Myocyte (in vitro differentiated cells): ENCODE measurements at regions not wholly inside any gene's neighbourhood (a gene's known extent, or its start where the extent isn't known, plus 50 kb on each side); places are given as distances from the start of the nearest gene placed in this dataset.

Experiments
- DNase-seq: peaks from one replicate; pipeline ENCODE4 v3.0.0-alpha.2; 2012; ENCODE audit warnings: low read depth

DNA sequence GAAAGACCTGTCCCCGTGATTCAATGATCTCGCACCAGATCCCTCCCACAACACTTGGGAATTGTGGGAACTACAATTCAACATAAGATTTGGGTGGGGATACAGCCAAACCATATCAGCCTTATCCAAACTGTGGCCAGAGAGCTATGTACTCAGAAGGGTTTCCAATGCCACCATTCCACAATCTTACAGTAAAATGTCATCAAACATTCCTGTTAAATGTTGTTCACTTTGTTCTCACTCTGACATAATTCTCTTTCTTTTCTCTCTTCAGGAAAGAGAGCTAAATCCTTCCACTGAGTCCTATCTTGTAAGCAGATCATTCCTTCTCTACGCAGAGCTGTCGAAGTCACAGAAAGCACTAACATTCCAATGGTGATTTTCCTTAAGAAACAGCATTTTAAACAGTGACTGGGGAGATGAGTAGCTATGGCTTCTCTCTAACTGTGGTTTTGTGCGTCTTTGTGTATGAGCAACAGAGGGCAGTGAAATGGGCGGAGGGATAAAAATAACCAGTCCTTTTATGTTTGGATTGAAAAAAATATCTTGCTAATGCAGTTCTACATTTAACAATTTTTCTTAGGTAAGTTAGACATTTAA is 684.7 kb downstream of the EPHA4 start:
- DNase-seq, result no peak

DNA sequence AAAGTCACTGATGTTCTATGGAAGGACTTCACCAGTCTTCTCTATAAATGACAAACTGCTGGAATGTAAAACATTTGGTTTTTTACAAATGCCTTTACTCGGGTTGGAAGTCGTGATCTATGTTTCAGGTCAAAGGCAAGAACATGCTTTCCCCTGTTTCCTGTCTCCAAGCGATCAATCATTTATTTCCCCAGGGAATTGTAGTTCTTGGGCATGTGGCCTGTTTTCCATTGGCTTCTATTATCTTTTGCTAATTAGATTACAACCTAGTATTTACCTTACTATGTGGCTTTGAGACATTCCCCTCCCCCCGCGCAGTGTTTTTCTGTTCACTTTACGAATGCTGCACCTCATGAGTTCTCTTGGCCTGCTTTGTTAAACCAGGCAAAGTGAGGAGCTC is 684.2 kb downstream of the EPHA4 start:
- no peak for DNase-seq

DNA sequence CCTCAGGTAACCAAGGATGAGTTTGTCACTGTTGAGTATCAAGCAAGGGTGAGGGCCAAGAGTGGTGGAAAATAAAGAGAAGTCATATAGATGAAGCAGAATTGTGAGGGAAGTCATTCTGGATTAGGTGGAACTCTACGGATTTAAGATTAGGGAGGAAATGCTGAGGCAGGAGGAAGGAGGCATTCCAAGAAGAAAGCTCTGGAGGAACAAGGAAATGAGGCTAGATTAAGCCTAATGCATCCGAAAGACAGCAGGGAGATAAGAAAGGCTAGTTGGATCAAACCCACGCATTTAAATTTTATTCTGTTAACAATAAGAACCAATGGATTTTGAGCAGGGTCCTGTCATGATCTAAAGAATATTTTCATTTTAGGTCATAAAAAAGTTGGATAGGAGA is 681.2 kb downstream of the EPHA4 start:
- no peak for DNase-seq

DNA sequence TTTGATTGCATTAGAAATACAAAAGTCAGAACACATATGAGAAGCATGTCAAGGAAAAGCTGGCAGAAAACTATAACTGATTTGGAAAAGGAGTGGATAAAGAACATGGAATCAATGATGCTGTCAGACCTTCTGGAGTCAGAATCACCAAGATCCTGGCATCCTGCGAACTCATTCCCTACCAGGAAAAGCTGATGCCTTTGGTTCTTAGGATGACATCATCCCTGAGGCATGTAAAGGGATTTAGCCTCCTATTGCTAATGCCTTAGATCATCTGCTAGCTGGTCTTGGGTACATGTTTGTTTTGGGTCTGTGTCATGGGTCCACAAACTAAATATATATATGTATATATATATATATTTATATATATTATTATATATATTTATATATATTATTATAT is 680.7 kb downstream of the EPHA4 start:
- DNase-seq, result peak; percentile 69

DNA sequence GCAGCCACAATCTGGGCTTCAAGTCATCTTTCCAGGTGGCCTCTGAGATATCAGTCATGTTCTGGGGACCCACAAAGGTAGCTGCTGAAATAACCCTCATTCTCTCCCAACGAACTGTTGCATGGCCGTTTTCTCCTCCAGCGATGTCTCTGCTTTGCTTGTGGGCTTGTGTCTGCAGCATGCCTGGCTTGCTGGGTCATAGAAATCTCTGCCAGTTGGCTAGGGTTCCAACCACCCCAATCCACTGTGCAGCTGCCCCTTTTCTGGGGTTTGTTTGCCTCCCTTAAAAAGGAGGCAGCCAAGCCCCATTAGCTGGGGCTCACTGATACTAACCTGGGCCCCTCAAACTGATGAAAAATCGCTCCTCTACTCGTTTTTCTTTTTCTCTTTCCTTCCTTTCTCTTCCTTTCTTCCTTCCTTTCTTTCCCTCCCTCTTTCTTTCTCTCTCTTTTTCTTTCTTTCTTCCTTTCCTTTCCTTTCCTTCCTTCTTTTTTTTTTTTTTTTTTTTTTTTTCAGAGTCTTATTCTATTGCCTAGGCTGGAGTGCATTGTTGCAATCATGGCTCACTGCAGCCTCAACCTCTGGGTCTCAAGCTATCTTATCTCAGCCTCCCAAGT is 680.0 kb downstream of the EPHA4 start:
- peak; percentile 14 for DNase-seq

DNA sequence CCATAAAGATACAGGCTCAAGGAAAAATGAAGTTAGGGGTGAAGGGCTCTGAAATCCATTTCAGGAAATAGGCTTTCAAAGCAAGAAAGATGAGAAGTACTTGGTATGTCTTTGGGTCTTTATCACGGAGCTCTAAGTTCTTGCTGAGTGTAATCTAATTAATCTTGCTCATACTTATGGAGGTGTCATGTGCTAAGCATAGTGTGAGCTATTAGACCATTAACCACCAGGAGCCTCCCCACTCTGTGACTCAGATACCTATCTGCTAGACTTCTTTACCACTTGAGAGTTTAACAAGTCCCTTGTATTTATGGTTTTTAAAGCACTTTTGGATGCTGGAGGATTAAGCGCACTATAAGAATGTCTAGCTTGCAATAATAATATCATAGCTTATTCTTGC is 678.7 kb downstream of the EPHA4 start:
- no peak for DNase-seq

DNA sequence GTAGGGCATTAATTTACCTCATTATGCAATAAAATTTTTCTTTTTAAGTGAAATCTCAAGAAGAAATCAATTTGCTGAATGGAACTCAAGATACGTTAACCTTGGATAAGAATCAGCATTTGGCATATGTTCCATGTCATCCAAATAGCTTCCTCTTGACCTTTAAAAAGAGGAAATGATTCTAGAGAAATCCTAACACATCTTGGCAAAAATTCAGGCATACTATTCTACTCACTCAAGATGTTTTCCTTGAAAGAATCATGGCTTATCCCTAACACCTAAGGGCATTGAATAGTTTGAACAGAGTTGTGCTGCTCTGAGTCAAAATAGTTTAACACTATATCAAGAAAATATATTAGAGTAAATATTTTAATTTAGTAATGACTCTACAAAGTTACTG is 678.0 kb downstream of the EPHA4 start:
- DNase-seq, result no peak

DNA sequence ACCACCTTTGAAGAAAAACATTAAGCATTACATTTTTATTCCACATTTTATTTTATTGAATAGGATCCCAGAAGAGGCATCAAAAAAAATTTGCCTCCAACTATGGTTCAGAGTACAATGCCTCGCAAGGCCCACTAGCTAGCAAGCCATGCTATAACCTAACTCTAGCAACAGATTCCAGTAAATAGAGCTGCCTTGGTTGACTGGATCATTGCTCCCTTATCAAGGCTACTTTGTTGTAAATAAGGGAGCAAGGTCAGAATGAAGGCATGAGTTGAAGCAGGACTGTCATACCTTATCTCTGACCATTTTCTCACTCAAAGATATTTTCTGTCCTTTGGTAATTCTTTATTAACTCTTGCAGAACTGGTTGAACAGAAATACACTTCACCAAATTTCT is 672.6 kb downstream of the EPHA4 start:
- DNase-seq, result no peak

DNA sequence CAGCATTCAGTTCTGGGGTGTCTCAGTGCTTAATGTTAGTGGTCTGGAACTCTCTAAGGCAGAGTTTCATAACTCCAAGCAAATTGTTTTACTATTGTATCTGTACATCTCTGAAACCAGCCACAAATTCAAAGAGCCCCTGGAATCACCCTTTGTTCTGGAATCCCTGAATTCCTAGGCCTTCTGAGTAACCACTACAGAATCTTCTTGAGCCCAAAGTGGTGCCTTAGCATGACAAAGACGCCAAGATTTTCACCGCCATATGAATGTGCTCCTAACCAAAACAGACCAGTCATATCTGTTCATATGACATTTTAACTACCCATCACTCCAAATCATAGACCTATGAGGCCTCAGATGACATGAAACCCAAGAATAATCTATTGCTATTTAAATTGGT is 668.1 kb downstream of the EPHA4 start:
- DNase-seq, result no peak

DNA sequence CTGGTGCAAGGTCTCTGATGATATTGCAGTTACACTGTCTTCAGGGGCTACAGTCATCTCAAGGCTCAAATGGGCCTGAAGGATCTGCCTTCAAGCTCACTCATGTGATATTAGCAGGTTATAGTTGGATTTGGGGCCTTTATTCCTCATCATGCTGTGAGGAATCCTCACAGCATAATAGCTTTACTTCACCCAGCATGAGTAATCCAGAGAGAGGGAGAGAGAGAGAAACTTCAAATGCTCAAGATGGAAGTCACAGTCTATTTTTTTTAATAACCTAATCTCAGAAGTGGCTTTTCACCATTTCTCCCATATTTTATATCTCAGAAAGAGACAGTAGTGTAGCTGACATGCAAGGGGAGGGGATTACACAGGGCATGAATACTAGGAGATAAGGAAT is 658.7 kb downstream of the EPHA4 start:
- DNase-seq, result no peak

DNA sequence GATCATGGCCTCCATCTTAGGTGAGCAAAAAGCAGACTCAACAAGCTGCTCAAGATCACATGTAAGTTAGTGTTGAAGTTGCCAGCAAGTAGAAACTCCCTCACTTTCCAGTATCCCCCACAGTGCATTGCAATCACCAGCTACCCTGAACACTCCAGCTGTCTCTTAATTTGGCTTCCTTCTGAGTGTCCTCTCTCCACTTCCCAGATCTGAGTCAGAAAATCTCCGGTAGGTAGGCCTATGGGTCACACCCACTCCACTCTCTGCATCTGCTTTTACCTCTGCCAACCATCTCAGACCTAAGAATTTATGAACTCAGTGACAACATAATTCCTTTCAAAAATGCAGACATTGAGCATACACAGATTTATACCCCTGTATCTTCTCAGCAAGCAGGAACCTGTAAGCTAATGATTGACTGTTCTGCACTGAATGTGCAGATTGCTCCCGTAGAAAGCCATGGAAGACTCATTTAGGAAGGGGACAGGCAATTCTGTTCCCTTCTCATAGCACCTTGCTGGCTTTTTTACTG is 656.9 kb downstream of the EPHA4 start:
- peak; percentile 6 for DNase-seq

DNA sequence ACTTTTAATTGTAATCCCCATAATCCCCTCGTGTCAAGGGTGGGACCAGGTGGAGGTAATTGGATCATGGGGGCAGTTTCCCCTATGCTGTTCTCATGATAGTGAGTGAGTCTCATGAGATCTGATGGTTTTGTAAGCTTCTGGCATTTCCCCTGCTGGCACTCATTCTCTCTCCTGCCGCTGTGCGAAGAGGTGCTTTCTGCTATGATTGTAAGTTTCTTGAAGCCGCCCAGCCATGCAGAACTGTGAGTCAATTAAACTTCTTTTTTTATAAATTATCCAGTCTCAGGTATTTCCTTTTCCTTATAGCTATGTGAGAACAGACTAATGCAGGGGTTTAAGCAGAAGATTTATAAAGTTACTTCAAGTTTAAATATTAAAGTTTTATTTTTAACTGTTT is 655.2 kb downstream of the EPHA4 start:
- no peak for DNase-seq

DNA sequence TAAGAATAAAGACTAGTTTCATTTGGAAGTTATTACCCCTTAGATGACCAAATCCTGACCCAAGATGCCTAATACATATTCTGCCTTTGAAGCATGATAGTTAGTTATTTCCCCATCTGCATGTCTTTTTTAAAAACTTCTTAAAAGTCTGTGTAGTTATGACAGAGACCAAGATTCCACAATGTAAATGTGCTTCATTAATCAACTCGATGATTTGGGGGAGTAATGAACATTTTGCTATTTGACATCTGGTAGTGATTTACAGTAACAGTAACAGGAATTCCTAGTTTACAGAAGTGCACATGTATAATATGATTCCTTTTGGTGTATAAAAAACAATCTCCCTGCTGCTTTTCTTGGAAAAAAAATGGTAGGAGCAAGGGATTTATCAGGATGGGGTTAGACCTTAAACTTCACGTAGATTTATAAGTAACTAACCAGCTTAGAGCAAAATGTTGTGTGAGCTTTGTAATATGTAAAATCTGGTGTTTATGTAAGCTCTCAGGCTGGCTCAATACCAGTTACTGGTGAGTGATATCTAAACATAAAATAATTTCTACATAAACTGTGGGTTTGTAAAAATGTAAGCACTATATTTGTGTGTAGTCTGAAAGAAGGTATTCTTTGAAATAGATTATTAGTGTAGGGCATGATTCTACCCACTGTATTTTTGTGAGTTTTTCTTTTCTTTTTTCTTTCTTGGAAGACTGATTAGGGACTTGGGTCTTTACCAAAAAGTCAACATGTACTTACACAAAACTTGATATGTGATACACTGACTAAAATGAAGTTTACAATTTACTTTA is 641.6 kb downstream of the EPHA4 start:
- no peak for DNase-seq

DNA sequence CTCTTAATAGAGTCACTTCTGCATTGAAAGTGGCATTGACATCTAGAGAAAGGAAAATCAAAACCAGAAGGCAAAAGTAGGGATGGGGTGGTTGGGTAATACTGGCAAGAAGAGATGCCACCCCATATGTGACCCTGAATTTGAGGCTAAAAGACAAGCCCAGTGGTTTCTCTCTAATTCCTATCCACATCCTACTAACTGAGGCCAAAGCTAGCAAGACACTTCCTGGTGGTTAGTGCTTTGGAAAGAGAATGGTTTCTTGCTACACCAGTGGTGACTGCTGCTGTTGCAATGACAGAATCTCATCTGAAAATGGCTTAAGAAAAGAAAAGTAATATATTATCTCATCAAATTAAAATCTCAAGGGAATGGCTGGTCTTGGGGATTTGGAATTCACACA is 640.6 kb downstream of the EPHA4 start:
- no peak for DNase-seq

DNA sequence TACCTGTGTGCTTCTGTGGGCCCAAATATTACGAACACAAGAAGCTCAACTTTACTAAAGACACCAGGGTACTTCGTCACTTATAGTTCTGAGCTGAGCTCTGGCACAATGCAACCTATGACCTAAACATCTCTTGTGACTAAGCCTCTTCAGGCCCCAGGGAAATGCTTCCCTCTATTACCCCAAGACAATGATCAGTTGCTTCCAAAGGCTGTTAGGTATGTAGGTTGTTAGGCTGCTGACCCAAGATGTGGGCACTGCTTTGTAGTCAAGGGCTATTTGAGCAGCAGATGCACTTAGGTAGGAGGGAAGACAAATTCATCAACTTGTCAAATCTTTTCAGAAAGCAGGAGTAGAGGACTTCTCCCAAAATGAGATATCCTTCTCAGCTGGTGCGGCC is 640.1 kb downstream of the EPHA4 start:
- DNase-seq, result no peak

DNA sequence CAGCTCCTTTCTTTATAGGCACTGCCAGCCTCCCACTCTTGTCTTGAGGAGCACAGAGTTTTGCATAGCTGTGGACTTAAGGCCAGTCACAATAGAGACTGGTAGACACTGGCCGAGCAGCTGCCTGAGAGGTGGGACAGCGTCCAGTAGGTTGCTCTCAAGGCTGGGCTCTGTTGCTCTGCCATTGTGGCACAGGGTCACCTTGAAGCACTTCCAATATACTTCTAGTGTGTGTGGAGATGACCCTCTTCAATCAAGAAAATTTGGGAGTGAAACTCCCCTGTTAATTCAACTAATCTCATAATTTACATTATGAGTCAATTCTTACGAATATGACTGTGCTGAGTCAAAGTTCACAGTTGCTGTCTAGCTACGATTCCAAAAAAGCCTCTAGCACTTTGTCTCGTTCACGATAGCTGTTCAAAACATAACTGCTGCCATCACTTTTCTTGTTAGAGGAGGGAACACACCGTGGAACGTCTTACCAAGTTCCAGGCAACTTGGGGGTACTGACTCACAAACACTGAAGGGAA is 636.2 kb downstream of the EPHA4 start:
- DNase-seq, result no peak

DNA sequence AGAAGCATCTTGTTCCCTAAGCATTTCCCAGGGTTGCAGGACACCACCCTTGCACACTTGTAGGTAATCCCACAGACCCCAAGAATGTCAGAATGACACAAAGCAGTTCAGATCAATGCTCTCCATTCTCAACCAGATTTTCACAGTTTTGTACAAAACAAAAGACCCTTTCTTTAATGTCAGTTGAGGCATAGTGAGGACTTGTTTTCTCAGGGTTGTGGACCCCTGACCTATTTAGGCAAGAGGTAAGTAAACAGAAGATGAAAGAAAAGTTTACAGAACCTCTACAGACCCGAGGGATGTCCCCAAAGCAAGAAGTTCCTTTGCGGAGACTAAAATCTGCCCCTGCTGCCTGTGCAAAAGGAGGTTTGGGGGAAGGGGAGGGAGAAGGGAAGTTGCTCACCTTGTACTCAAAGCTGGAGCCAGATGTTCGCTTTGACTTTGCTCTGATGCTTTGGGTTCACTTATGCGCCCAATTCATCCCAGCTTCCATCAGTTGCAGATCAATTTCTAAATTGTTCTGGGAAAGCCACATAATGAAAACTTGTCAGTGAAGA is 635.4 kb downstream of the EPHA4 start:
- DNase-seq, result no peak

DNA sequence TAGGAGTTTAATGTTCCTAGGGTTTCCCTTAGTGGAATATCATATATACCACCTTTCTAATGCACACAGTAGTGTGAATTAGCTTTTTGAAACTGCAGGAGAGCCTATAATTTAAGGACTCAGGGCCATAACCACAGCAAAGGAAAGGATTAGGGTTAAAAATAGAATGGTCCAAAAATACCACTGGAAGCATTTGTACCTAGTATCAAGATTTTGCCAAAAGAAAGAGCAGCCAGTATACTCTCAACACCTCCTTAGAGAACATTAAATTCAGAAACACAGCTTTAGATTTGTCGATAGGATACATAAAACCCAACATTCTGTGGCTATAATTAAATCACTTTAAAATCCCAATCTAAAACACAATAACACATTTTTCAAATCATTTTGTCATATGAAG is 634.9 kb downstream of the EPHA4 start:
- DNase-seq, result no peak

DNA sequence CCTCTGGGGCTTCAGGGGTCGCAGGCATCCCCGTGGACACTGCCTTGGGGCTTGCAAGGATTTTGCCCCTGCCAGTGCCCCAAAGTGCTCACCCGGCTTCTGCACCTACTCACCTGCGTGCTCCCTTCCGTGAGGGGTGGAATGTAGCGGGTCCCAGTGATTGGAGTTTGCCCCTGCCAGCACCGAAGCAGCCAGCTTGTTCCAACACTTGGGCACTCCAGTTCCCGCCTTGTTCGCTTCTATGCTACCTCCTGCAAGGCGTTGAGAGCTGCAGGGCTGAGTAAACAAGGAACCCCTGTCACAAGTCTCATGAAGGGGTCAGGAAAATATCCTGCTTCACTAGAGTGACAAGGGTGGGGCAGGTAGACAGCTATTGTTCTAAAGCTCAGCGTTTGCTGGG is 631.5 kb downstream of the EPHA4 start:
- no peak for DNase-seq

DNA sequence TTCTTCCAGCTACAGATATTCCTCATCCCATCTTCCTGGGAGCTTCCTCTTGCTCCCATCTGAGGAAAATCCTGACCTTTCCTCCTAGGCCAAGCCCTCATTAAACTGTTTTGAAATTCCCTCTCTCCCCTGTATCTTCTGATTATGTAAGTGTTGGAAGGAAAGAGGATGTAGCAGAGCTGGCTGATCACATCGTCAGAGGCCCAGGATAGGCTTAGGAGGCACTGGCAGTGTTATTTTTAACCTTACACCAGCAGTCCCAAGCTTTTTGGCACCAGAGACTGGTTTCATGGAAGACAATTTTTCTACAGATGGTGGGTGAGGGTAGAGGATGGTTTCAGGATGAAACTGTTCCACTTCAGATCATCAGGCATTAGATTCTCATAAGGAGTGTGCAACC is 630.4 kb downstream of the EPHA4 start:
- DNase-seq, result no peak

DNA sequence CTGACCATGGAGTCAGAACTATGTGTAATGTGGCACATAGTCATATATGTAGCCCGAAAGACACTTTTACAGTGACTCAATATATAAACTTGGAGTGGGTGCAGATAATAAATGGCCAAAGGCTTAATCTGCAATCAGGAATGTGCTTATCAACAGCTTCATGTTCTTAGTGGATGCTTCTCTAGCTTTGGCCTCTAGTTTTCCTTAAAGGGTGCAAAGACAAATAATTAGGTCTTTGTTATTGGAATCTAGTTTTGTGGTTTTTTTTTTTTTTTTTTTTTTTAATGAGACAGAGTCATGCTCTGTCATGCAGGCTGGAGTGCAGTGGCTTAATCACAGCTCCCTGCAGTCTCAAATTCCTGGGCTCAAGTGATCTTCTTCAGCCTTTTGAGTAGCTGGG is 625.6 kb downstream of the EPHA4 start:
- no peak for DNase-seq

DNA sequence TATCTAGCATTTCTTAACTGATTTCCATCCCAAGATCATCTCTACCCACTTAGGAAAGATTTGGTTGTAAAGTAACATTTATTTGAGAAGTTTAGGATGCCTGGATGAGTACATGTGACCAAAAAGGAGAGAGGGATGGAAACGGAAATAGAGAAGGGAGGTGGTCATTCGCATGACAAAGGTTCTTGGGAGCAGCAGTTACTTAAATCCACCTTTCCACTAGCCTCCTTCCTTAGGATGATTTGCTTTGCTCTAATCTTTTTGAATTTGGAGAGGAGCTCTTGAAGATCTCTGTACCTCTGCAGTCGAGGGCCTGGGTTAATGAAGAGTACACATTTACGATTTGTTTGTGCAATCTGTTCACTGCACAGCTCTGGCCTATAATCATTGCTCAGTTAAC is 623.5 kb downstream of the EPHA4 start:
- DNase-seq, result no peak
